ENCODE measurements at regions not wholly inside any gene's neighbourhood (a gene's known extent, or its start where the extent isn't known, plus 50 kb on each side); places are given as distances from the start of the nearest gene placed in this dataset.
"Not testable (repeated sequence)": the region's sequence is repeated elsewhere in the genome, so short reads cannot be mapped to it uniquely, and the experiment has no call there.

DNA sequence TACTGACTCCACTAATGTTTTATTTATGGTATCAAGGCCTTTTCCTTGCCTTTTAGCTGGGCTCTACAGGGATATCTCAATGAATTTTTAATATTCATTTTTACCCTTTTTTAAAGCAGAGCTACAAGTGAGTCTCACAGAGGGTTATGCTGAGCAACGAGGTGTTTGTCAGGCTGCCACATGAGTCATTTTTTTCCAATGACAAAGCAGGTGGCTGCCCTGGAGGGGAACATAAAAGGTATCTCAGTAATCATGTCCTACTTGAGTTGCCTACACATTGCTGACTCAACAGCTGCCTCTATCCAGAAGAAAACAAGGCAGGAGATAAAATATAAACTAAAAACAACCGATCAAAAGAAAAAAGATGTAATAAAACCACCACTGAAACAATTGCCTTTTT lies 1004.9 kb upstream of the POT1 start:
- DNase-seq (ENCODE audit: low spot score in 2 of 2) = no peak
- TF ChIP-seq, protein P1, sequence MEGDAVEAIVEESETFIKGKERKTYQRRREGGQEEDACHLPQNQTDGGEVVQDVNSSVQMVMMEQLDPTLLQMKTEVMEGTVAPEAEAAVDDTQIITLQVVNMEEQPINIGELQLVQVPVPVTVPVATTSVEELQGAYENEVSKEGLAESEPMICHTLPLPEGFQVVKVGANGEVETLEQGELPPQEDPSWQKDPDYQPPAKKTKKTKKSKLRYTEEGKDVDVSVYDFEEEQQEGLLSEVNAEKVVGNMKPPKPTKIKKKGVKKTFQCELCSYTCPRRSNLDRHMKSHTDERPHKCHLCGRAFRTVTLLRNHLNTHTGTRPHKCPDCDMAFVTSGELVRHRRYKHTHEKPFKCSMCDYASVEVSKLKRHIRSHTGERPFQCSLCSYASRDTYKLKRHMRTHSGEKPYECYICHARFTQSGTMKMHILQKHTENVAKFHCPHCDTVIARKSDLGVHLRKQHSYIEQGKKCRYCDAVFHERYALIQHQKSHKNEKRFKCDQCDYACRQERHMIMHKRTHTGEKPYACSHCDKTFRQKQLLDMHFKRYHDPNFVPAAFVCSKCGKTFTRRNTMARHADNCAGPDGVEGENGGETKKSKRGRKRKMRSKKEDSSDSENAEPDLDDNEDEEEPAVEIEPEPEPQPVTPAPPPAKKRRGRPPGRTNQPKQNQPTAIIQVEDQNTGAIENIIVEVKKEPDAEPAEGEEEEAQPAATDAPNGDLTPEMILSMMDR (IDR thresholded peaks at IDR 0.05) = no peak
- H3K27ac ChIP-seq = no peak overlapping the region
- H3K4me3 ChIP-seq = no peak overlapping the region
- H3K36me3 ChIP-seq = no peaks in the 10 kb centered on the region
- no peaks in the 10 kb centered on the region for H3K9me3 ChIP-seq
- H3K27me3 ChIP-seq = no peaks in the 10 kb centered on the region
- intact Hi-C loops (cut with DNase I) = no loop called here
- H3K4me1 ChIP-seq = no peaks in the 10 kb centered on the region

GRCh38 chr7:125930848-125931247 lies 1001.2 kb upstream of the POT1 start:
- H3K4me3 ChIP-seq = no peak overlapping the region
- TF ChIP-seq, protein P1 (IDR thresholded peaks at IDR 0.05) = no peak
- H3K36me3 ChIP-seq = no peaks in the 10 kb centered on the region
- H3K4me1 ChIP-seq = no peaks in the 10 kb centered on the region
- intact Hi-C loops (cut with DNase I) = no loop called here
- H3K9me3 ChIP-seq = no peaks in the 10 kb centered on the region
- no peak for DNase-seq (ENCODE audit: low spot score in 2 of 2)
- H3K27ac ChIP-seq = no peak overlapping the region
- H3K27me3 ChIP-seq = no peaks in the 10 kb centered on the region

DNA sequence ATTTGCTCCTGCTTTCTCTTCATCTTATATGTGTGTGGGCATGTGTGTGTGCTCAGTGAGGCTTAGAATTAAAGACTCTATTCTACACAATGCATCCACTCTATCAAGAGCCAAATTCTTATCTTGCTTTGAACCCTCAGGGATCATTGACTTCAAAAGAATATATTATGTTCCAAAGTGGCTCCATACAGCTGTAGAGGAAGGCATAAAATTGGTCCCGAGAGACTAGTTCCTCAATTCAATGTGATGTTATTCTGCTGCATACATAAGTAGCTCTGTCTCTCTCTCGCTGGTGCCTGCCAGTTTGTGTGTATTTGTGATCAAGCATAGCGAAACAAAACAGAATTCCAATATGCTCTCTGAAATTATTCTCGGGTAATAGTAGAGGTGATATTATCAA lies 997.9 kb upstream of the POT1 start:
- TF ChIP-seq, protein P1 (IDR thresholded peaks at IDR 0.05) = no peak
- no peak for DNase-seq (ENCODE audit: low spot score in 2 of 2)
- H3K9me3 ChIP-seq = no peaks in the 10 kb centered on the region
- intact Hi-C loops (cut with DNase I) = no loop called here
- H3K36me3 ChIP-seq = no peaks in the 10 kb centered on the region
- no peak overlapping the region for H3K4me3 ChIP-seq
- H3K27me3 ChIP-seq = no peaks in the 10 kb centered on the region
- H3K4me1 ChIP-seq = no peaks in the 10 kb centered on the region
- no peak overlapping the region for H3K27ac ChIP-seq

- no peaks in the 10 kb centered on the region for H3K9me3 ChIP-seq
- no peaks in the 10 kb centered on the region for H3K4me1 ChIP-seq
- H3K4me3 ChIP-seq = no peak overlapping the region
- TF ChIP-seq, protein P1 (IDR thresholded peaks at IDR 0.05) = no peak
- no peak for DNase-seq (ENCODE audit: low spot score in 2 of 2)
- intact Hi-C loops (cut with DNase I) = no loop called here
- no peak overlapping the region for H3K27ac ChIP-seq
- no peaks in the 10 kb centered on the region for H3K27me3 ChIP-seq
- no peaks in the 10 kb centered on the region for H3K36me3 ChIP-seq
Measured at GRCh38 chr7:125926621-125927020, 997.0 kb upstream of the POT1 start.

GRCh38 chr7:125924037-125924436 lies 994.4 kb upstream of the POT1 start:
- Histone ChIP-seq H3K36me3 (no peaks in the 10 kb centered on the region), H3K4me3 (no peak overlapping the region), H3K9me3 (no peaks in the 10 kb centered on the region), H3K27ac (no peak overlapping the region), H3K27me3 (no peaks in the 10 kb centered on the region), H3K4me1 (no peaks in the 10 kb centered on the region)
- intact Hi-C loops (cut with DNase I) = no loop called here
- TF ChIP-seq, protein P1 (IDR thresholded peaks at IDR 0.05) = no peak
- DNase-seq (ENCODE audit: low spot score in 2 of 2) = no peak

GRCh38 chr7:125915381-125915948 lies 985.8 kb upstream of the POT1 start:
- intact Hi-C loops (cut with DNase I); H3K27ac ChIP-seq; H3K9me3 ChIP-seq; H3K4me1 ChIP-seq; H3K4me3 ChIP-seq; H3K36me3 ChIP-seq; H3K27me3 ChIP-seq; DNase-seq (ENCODE audit: low spot score in 2 of 2): not testable (repeated sequence)
